Hepatocyte (in vitro differentiated cells): ENCODE measurements at regions not wholly inside any gene's neighbourhood (a gene's known extent, or its start where the extent isn't known, plus 50 kb on each side); places are given as distances from the start of the nearest gene placed in this dataset.

Source experiments
- CTCF ChIP-seq: fragments of 200-600 bp; sonication (generic); IDR thresholded peaks from 2 replicates; pipeline ENCODE4 v1.5.1; 2016; ENCODE audit warnings: antibody characterized with exemption, mild to moderate bottlenecking; ENCODE audit not compliant: poor library complexity
- EZH2 ChIP-seq: fragments of 200-600 bp; sonication (generic); IDR thresholded peaks from 2 replicates; pipeline ENCODE4 v1.6.1; 2016; ENCODE audit warnings: antibody characterized with exemption, mild to moderate bottlenecking, borderline replicate concordance
- EZH2phosphoT487 ChIP-seq: fragments of 200-600 bp; sonication (generic); IDR thresholded peaks from one replicate; pipeline ENCODE4 v1.6.1; 2018; ENCODE audit warnings: antibody characterized with exemption, mild to moderate bottlenecking, low read depth, moderate library complexity; ENCODE audit not compliant: unreplicated experiment, severe bottlenecking

DNA sequence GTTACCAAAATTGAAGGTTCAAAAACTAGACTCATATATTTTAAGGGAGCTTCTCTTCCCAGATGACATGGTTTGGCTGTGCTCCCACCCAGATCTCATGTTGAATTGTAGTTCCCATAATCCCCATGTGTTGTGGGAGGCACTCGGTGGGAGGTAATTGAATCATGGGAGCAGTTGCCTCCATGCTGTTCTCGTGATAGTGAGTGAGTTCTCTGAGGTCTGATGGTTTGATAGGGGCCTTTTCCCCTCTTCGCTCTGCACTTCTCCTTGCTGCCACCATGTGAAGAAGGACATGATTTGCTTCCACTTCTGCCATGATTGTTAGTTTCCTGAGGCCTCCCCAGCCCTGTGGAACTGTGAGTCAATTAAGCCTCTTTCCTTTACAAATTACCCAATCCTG lies 140.1 kb downstream of the MAIP1 start:
- TF ChIP-seq EZH2 (no peak), CTCF (no peak), EZH2phosphoT487 (no peak)
